ENCODE measurements at regions not wholly inside any gene's neighbourhood (a gene's known extent, or its start where the extent isn't known, plus 50 kb on each side); places are given as distances from the start of the nearest gene placed in this dataset.

- ATAC-seq (ENCODE audit: low FRiP score in 2 of 2) (no peak), DNase-seq (peak in 1 of 2 donors; percentile 11)
- H3K4me3 ChIP-seq: no peak overlapping the region
- H3K27me3 ChIP-seq: no peaks in the 10 kb centered on the region
- H3K4me1 ChIP-seq: no peaks in the 10 kb centered on the region
- no peak for TF ChIP-seq CTCF (IDR thresholded peaks at IDR 0.05)
- no peak overlapping the region for H3K27ac ChIP-seq
- peaks cover 0 to 6% (median 4%) of the 10 kb centered on the region in 4 donors for H3K9me3 ChIP-seq
- no peaks in the 10 kb centered on the region for H3K36me3 ChIP-seq
- 78 to 79% methylated on average over 9 to 12 of the region's 12 CpGs for WGBS, 2 donors
Measured at GRCh38 chr2:216949700-216950413, 90.0 kb upstream of the TNP1 start.

- 82 to 88% methylated on average over 4 of the region's 4 CpGs for WGBS, 2 donors
- Histone ChIP-seq H3K27ac (no peak overlapping the region), H3K36me3 (no peaks in the 10 kb centered on the region), H3K9me3 (no peaks in the 10 kb centered on the region), H3K27me3 (no peaks in the 10 kb centered on the region), H3K4me3 (no peak overlapping the region), H3K4me1 (no peaks in the 10 kb centered on the region)
- TF ChIP-seq CTCF (IDR thresholded peaks at IDR 0.05): no peak
- TF ChIP-seq EP300 (IDR thresholded peaks at IDR 0.05): no peak
- no peak for TF ChIP-seq POLR2A (IDR thresholded peaks at IDR 0.05)
- no peak for TF ChIP-seq POLR2AphosphoS5 (IDR thresholded peaks at IDR 0.05)
- ATAC-seq (ENCODE audit: low FRiP score in 2 of 2): no peak
- DNase-seq: no peak
Measured at GRCh38 chr2:216947055-216947454, 87.2 kb upstream of the TNP1 start.

GRCh38 chr2:216944733-216945132 is 84.9 kb upstream of the TNP1 start:
- H3K4me3 ChIP-seq: no peak overlapping the region
- no peak overlapping the region for H3K27ac ChIP-seq
- no peak for TF ChIP-seq POLR2AphosphoS5 (IDR thresholded peaks at IDR 0.05)
- no peak for TF ChIP-seq CTCF (IDR thresholded peaks at IDR 0.05)
- no peak for TF ChIP-seq POLR2A (IDR thresholded peaks at IDR 0.05)
- no peak for TF ChIP-seq EP300 (IDR thresholded peaks at IDR 0.05)
- DNase-seq: no peak
- 84 to 94% methylated on average over 4 of the region's 4 CpGs for WGBS, 2 donors
- ATAC-seq (ENCODE audit: low FRiP score in 2 of 2): no peak
- no peaks in the 10 kb centered on the region for H3K27me3 ChIP-seq
- no peaks in the 10 kb centered on the region for H3K36me3 ChIP-seq
- no peaks in the 10 kb centered on the region for H3K9me3 ChIP-seq
- H3K4me1 ChIP-seq: no peaks in the 10 kb centered on the region

GRCh38 chr2:216943109-216943508 is 83.2 kb upstream of the TNP1 start:
- Histone ChIP-seq H3K4me3 (no peak overlapping the region), H3K27me3 (no peaks in the 10 kb centered on the region), H3K36me3 (no peaks in the 10 kb centered on the region), H3K9me3 (no peaks in the 10 kb centered on the region), H3K27ac (no peak overlapping the region), H3K4me1 (no peaks in the 10 kb centered on the region)
- TF ChIP-seq CTCF (IDR thresholded peaks at IDR 0.05): no peak
- TF ChIP-seq EP300 (IDR thresholded peaks at IDR 0.05): no peak
- no peak for TF ChIP-seq POLR2AphosphoS5 (IDR thresholded peaks at IDR 0.05)
- TF ChIP-seq POLR2A (IDR thresholded peaks at IDR 0.05): no peak
- 87 to 92% methylated on average over 2 of the region's 2 CpGs for WGBS, 2 donors
- ATAC-seq (ENCODE audit: low FRiP score in 2 of 2) (no peak), DNase-seq (no peak)

- H3K27ac ChIP-seq: no peak overlapping the region
- H3K36me3 ChIP-seq: no peaks in the 10 kb centered on the region
- 79 to 81% methylated on average over 3 of the region's 3 CpGs for WGBS, 2 donors
- H3K4me3 ChIP-seq: no peak overlapping the region
- TF ChIP-seq EP300 (IDR thresholded peaks at IDR 0.05) (no peak), CTCF (IDR thresholded peaks at IDR 0.05) (no peak), POLR2AphosphoS5 (IDR thresholded peaks at IDR 0.05) (no peak), POLR2A (IDR thresholded peaks at IDR 0.05) (no peak)
- DNase-seq: no peak
- no peak for ATAC-seq (ENCODE audit: low FRiP score in 2 of 2)
- H3K4me1 ChIP-seq: no peaks in the 10 kb centered on the region
- no peaks in the 10 kb centered on the region for H3K27me3 ChIP-seq
- no peaks in the 10 kb centered on the region for H3K9me3 ChIP-seq
Measured at GRCh38 chr2:216942465-216942864, 82.6 kb upstream of the TNP1 start.
